K562 (cell line): ENCODE measurements at regions not wholly inside any gene's neighbourhood (a gene's known extent, or its start where the extent isn't known, plus 50 kb on each side); places are given as distances from the start of the nearest gene placed in this dataset.

Experiments
- CC2D1A ChIP-seq: fragments of 450-650 bp; IDR thresholded peaks from 2 replicates; pipeline ENCODE4 v1.6.1; 2017; ENCODE audit warnings: mild to moderate bottlenecking
- CREB1 ChIP-seq, 2 experiments: sonication (generic) in 1 of 2; formaldehyde crosslinking in 1 of 2; IDR thresholded peaks; 2 replicates each; pipeline versions ENCODE4 v1.6.1 to v1.8.0; 2012 to 2022; ENCODE audit warnings: inconsistent platforms in 1 of 2, mild to moderate bottlenecking in 1 of 2, missing genetic modification reagents in 1 of 2, moderate library complexity in 1 of 2
- CXXC5 ChIP-seq: fragments of 250-450 bp; sonication (Bioruptor Pico); IDR thresholded peaks from 2 replicates; pipeline ENCODE4 v1.8.0; 2022; ENCODE audit warnings: inconsistent platforms, mild to moderate bottlenecking, moderate library complexity
- EHMT2 ChIP-seq: fragments of 450-650 bp; IDR thresholded peaks from 2 replicates; pipeline ENCODE4 v1.6.1; 2018; ENCODE audit warnings: antibody characterized with exemption
- FOXP1 ChIP-seq: sonication (generic); formaldehyde crosslinking; IDR thresholded peaks from 2 replicates; pipeline ENCODE4 v1.8.0; 2022; ENCODE audit warnings: mild to moderate bottlenecking, missing genetic modification reagents
- HOMEZ ChIP-seq: fragments of 250-450 bp; sonication (Bioruptor Pico); IDR thresholded peaks from 2 replicates; pipeline ENCODE4 v1.4.0; 2020; ENCODE audit warnings: mild to moderate bottlenecking, moderate library complexity
- IFI16 ChIP-seq: fragments of 250-450 bp; sonication (Bioruptor Pico); IDR thresholded peaks from 2 replicates; pipeline ENCODE4 v2.1.2; 2022; ENCODE audit warnings: mild to moderate bottlenecking, inconsistent platforms
- KDM1A ChIP-seq, 2 experiments: fragments of 450-650 bp; IDR thresholded peaks; 2 replicates each; pipeline ENCODE4 v1.6.1; 2016; ENCODE audit warnings: mild to moderate bottlenecking in 2 of 2
- KDM2B ChIP-seq: fragments of 250-450 bp; sonication (Bioruptor Pico); IDR thresholded peaks from 2 replicates; pipeline ENCODE4 v1.8.0; 2021; ENCODE audit warnings: mild to moderate bottlenecking, moderate library complexity
- MAFF ChIP-seq: IDR thresholded peaks from 2 replicates; pipeline ENCODE4 v1.6.1; 2012; ENCODE audit warnings: low read length, improper control_type of control experiment
- MAFG ChIP-seq: fragments of 450-650 bp; conservative IDR thresholded peaks from 2 replicates; pipeline ENCODE4 v1.6.1; 2016; ENCODE audit warnings: missing genetic modification characterization, missing compliant biosample characterization
- MAX ChIP-seq: sonication (generic); formaldehyde crosslinking; IDR thresholded peaks from 2 replicates; pipeline ENCODE4 v1.9.0; 2022; ENCODE audit warnings: mild to moderate bottlenecking, missing genetic modification reagents
- MAZ ChIP-seq, 2 experiments: fragments of 450-650 bp in 1 of 2; sonication (generic) in 1 of 2; formaldehyde crosslinking; IDR thresholded peaks in 1 of 2; conservative IDR thresholded peaks in 1 of 2; 2 replicates each; pipeline versions ENCODE4 v1.4.0 to v1.5.0; 2020; ENCODE audit warnings: mild to moderate bottlenecking in 1 of 2, missing genetic modification reagents in 1 of 2
- NR2C2 ChIP-seq, 2 experiments: fragments of 200-800 bp in 1 of 2; sonication (Bioruptor generic) in 1 of 2; sonication (generic) in 1 of 2; formaldehyde crosslinking in 1 of 2; IDR thresholded peaks; 2 replicates each; pipeline versions ENCODE4 v1.6.1 to v1.8.0; 2016 to 2022; ENCODE audit warnings: mild to moderate bottlenecking in 1 of 2, missing compliant biosample characterization in 1 of 2, missing genetic modification characterization in 1 of 2, missing genetic modification reagents in 1 of 2
- PHB2 ChIP-seq: fragments of 450-650 bp; IDR thresholded peaks from 2 replicates; pipeline ENCODE4 v1.6.1; 2017; ENCODE audit warnings: low read depth
- RFX7 ChIP-seq: fragments of 250-450 bp; sonication (Bioruptor Pico); IDR thresholded peaks from 2 replicates; pipeline ENCODE4 v1.5.1; 2021; ENCODE audit warnings: mild to moderate bottlenecking
- SMAD2 ChIP-seq: fragments of 150-350 bp; IDR thresholded peaks from 2 replicates; pipeline ENCODE4 v1.6.1; 2014; ENCODE audit warnings: low read depth, mild to moderate bottlenecking, low read length
- SMARCA4 ChIP-seq: fragments of 450-650 bp; IDR thresholded peaks from 2 replicates; pipeline ENCODE4 v1.6.1; 2016
- TEAD4 ChIP-seq, 2 experiments: sonication (generic) in 1 of 2; formaldehyde crosslinking in 1 of 2; IDR thresholded peaks; 2 replicates each; pipeline versions ENCODE4 v1.6.1 to v1.8.0; 2012 to 2022; ENCODE audit warnings: borderline replicate concordance in 1 of 2, inconsistent platforms in 1 of 2, low read length in 1 of 2, mild to moderate bottlenecking in 1 of 2, missing genetic modification reagents in 1 of 2
- TRIM28 ChIP-seq: fragments of 450-650 bp; IDR thresholded peaks from 2 replicates; pipeline ENCODE4 v1.6.1; 2017
- ZNF449 ChIP-seq: fragments of 250-450 bp; sonication (Bioruptor Pico); IDR thresholded peaks from 2 replicates; pipeline ENCODE4 v1.8.0; 2022; ENCODE audit warnings: moderate library complexity, mild to moderate bottlenecking, inconsistent platforms
- ZNF589 ChIP-seq: fragments of 200-800 bp; sonication (Bioruptor generic); IDR thresholded peaks from 2 replicates; pipeline ENCODE4 v1.6.1; 2016; ENCODE audit warnings: low read depth, missing genetic modification characterization, missing compliant biosample characterization
- ZNF740 ChIP-seq, 3 experiments: fragments of 200-800 bp in 1 of 3; sonication (Bioruptor generic) in 1 of 3; sonication (generic) in 1 of 3; formaldehyde crosslinking in 1 of 3; IDR thresholded peaks; 2 replicates each; pipeline versions ENCODE4 v1.6.1 to v1.8.0; 2016 to 2022; ENCODE audit warnings: mild to moderate bottlenecking in 2 of 3, missing compliant biosample characterization in 2 of 3, missing genetic modification characterization in 2 of 3, missing genetic modification reagents in 1 of 3
- ZSCAN29 ChIP-seq: fragments of 450-650 bp; IDR thresholded peaks from 2 replicates; pipeline ENCODE4 v1.6.1; 2017

GRCh38 chr10:15439341-15439842 is 68.3 kb upstream of the FAM171A1 start (continued):
- TF ChIP-seq MAX (CRISPR knock-in tag) = 0 out of 2 replicates have a peak, but pooled peaks have one; percentile 19
- no peak for TF ChIP-seq CC2D1A
- TF ChIP-seq IFI16 (CRISPR knock-in tag) = no peak
- TF ChIP-seq MAFG (tag) = peak; percentile 42; the same call in 1 of the 2 replicates
- TF ChIP-seq PHB2 = no peak
- no peak for TF ChIP-seq SMAD2
- 0 out of 4 replicates have a peak, but pooled peaks of 1 of the 2 experiments have one; percentile 27 for TF ChIP-seq KDM1A (IDR thresholded peaks at IDR 0.05)
- TF ChIP-seq KDM2B (CRISPR knock-in tag) = no peak
- 0 out of 2 replicates have a peak, but pooled peaks have one; percentile 18 for TF ChIP-seq EHMT2
- peak; percentile 61 for TF ChIP-seq CXXC5 (CRISPR knock-in tag)
- TF ChIP-seq FOXP1 (CRISPR knock-in tag) = no peak
- 0 out of 4 replicates have a peak, but pooled peaks of 1 of the 2 experiments have one; percentile 25 for TF ChIP-seq MAZ (CRISPR knock-in tag; conservative IDR thresholded peaks at IDR 0.05 in 1 of 2, IDR thresholded peaks at IDR 0.05 in 1 of 2)
- TF ChIP-seq SMARCA4 = peak; percentile 58; the same call in 1 of the 2 replicates
- TF ChIP-seq NR2C2 (CRISPR knock-in tag; IDR thresholded peaks at IDR 0.05) = 0 out of 2 replicates have a peak, but pooled peaks have one; percentile 21
- TF ChIP-seq NR2C2 (tag; IDR thresholded peaks at IDR 0.05) = no peak
- peak; percentile 26; the same call in 1 of the 2 replicates for TF ChIP-seq MAFF
- TF ChIP-seq ZSCAN29 = 0 out of 2 replicates have a peak, but pooled peaks have one; percentile 27
- no peak for TF ChIP-seq ZNF740 (CRISPR knock-in tag; IDR thresholded peaks at IDR 0.05)
- TF ChIP-seq ZNF740 (tag; IDR thresholded peaks at IDR 0.05) = no peak
- TF ChIP-seq CREB1 (IDR thresholded peaks at IDR 0.05) = 0 out of 2 replicates have a peak, but pooled peaks have one; percentile 24
- no peak for TF ChIP-seq CREB1 (CRISPR knock-in tag; IDR thresholded peaks at IDR 0.05)
- TF ChIP-seq TEAD4 (IDR thresholded peaks at IDR 0.05; ENCODE audit: low read length) = peak; percentile 48; the same call in 1 of the 2 replicates
- TF ChIP-seq TEAD4 (CRISPR knock-in tag; IDR thresholded peaks at IDR 0.05; ENCODE audit: borderline replicate concordance) = no peak
- TF ChIP-seq HOMEZ (CRISPR knock-in tag) = no peak
- TF ChIP-seq RFX7 (CRISPR knock-in tag) = no peak
- peak; percentile 12; the same call in 1 of the 2 replicates for TF ChIP-seq ZNF449 (CRISPR knock-in tag)
- 0 out of 2 replicates have a peak, but pooled peaks have one; percentile 36 for TF ChIP-seq TRIM28
- 0 out of 2 replicates have a peak, but pooled peaks have one; percentile 45 for TF ChIP-seq ZNF589 (CRISPR knock-in tag)
